IPS-15b (cell line): ENCODE measurements at regions not wholly inside any gene's neighbourhood (a gene's known extent, or its start where the extent isn't known, plus 50 kb on each side); places are given as distances from the start of the nearest gene placed in this dataset.

Experiments used
- H3K27me3 ChIP-seq: one replicate; pipeline ENCODE4 v1.6.1; 2013; ENCODE audit warnings: low read length; ENCODE audit not compliant: control insufficient read depth, insufficient read depth
- H3K36me3 ChIP-seq: one replicate; pipeline ENCODE4 v1.6.1; 2013; ENCODE audit warnings: low read length; ENCODE audit not compliant: control insufficient read depth, insufficient read depth
- H3K4me1 ChIP-seq: one replicate; pipeline ENCODE4 v1.6.1; 2013; ENCODE audit warnings: mild to moderate bottlenecking, low read length; ENCODE audit not compliant: control insufficient read depth, insufficient read depth
- H3K4me3 ChIP-seq: one replicate; pipeline ENCODE4 v1.5.1; 2013; ENCODE audit warnings: low read depth, low read length
- H3K9ac ChIP-seq: one replicate; pipeline ENCODE4 v1.6.1; 2013; ENCODE audit warnings: low read depth, mild to moderate bottlenecking, low read length
- H3K9me3 ChIP-seq: one replicate; pipeline ENCODE4 v1.6.1; 2013; ENCODE audit warnings: mild to moderate bottlenecking, low read length; ENCODE audit not compliant: control insufficient read depth, insufficient read depth

GRCh38 chr10:10318856-10319255 lies 698.8 kb upstream of the CELF2 start:
- Histone ChIP-seq H3K4me3 (no peak overlapping the region), H3K4me1 (no peaks in the 10 kb centered on the region), H3K27me3 (no peaks in the 10 kb centered on the region), H3K36me3 (no peaks in the 10 kb centered on the region), H3K9ac (no peak overlapping the region), H3K9me3 (no peaks in the 10 kb centered on the region)

- Histone ChIP-seq H3K9ac (no peak overlapping the region), H3K27me3 (no peaks in the 10 kb centered on the region), H3K4me3 (no peak overlapping the region), H3K4me1 (no peaks in the 10 kb centered on the region), H3K36me3 (no peaks in the 10 kb centered on the region), H3K9me3 (no peaks in the 10 kb centered on the region)
Observed at GRCh38 chr10:10320956-10321355, 696.7 kb upstream of the CELF2 start.

GRCh38 chr10:10326116-10326515 lies 691.6 kb upstream of the CELF2 start:
- Histone ChIP-seq H3K4me1 (no peaks in the 10 kb centered on the region), H3K9me3 (no peaks in the 10 kb centered on the region), H3K27me3 (no peaks in the 10 kb centered on the region), H3K9ac (no peak overlapping the region), H3K4me3 (no peak overlapping the region), H3K36me3 (no peaks in the 10 kb centered on the region)

- no peaks in the 10 kb centered on the region for H3K36me3 ChIP-seq
- H3K9ac ChIP-seq: no peak overlapping the region
- peaks cover 1% of the 10 kb centered on the region for H3K4me1 ChIP-seq
- H3K27me3 ChIP-seq: no peaks in the 10 kb centered on the region
- no peak overlapping the region for H3K4me3 ChIP-seq
- no peaks in the 10 kb centered on the region for H3K9me3 ChIP-seq
Observed at GRCh38 chr10:10327934-10328333, 689.7 kb upstream of the CELF2 start.

- H3K4me1 ChIP-seq: peaks cover 4% of the 10 kb centered on the region
- H3K9me3 ChIP-seq: no peaks in the 10 kb centered on the region
- H3K9ac ChIP-seq: no peak overlapping the region
- H3K4me3 ChIP-seq: no peak overlapping the region
- H3K36me3 ChIP-seq: no peaks in the 10 kb centered on the region
- no peaks in the 10 kb centered on the region for H3K27me3 ChIP-seq
Observed at GRCh38 chr10:10330418-10330817, 687.3 kb upstream of the CELF2 start.

- no peaks in the 10 kb centered on the region for H3K27me3 ChIP-seq
- no peaks in the 10 kb centered on the region for H3K36me3 ChIP-seq
- no peak overlapping the region for H3K9ac ChIP-seq
- no peaks in the 10 kb centered on the region for H3K9me3 ChIP-seq
- H3K4me1 ChIP-seq: peaks cover 4% of the 10 kb centered on the region
- H3K4me3 ChIP-seq: no peak overlapping the region
Observed at GRCh38 chr10:10332786-10333185, 684.9 kb upstream of the CELF2 start.

- Histone ChIP-seq H3K9me3 (no peaks in the 10 kb centered on the region), H3K9ac (no peak overlapping the region), H3K4me1 (peaks cover 7% of the 10 kb centered on the region), H3K36me3 (no peaks in the 10 kb centered on the region), H3K27me3 (no peaks in the 10 kb centered on the region), H3K4me3 (no peak overlapping the region)
Observed at GRCh38 chr10:10333622-10334021, 684.0 kb upstream of the CELF2 start.

GRCh38 chr10:10338339-10338738 lies 679.3 kb upstream of the CELF2 start:
- Histone ChIP-seq H3K4me3 (no peak overlapping the region), H3K36me3 (no peaks in the 10 kb centered on the region), H3K9me3 (no peaks in the 10 kb centered on the region), H3K27me3 (no peaks in the 10 kb centered on the region), H3K4me1 (peaks cover 3% of the 10 kb centered on the region), H3K9ac (no peak overlapping the region)

- Histone ChIP-seq H3K4me1 (no peaks in the 10 kb centered on the region), H3K27me3 (no peaks in the 10 kb centered on the region), H3K9me3 (no peaks in the 10 kb centered on the region), H3K4me3 (no peak overlapping the region), H3K9ac (no peak overlapping the region), H3K36me3 (no peaks in the 10 kb centered on the region)
Observed at GRCh38 chr10:10346390-10347150, 671.1 kb upstream of the CELF2 start.

- no peaks in the 10 kb centered on the region for H3K36me3 ChIP-seq
- no peak overlapping the region for H3K9ac ChIP-seq
- H3K27me3 ChIP-seq: no peaks in the 10 kb centered on the region
- no peaks in the 10 kb centered on the region for H3K9me3 ChIP-seq
- H3K4me3 ChIP-seq: no peak overlapping the region
- no peaks in the 10 kb centered on the region for H3K4me1 ChIP-seq
Observed at GRCh38 chr10:10350050-10350449, 667.6 kb upstream of the CELF2 start.

- no peak overlapping the region for H3K9ac ChIP-seq
- no peaks in the 10 kb centered on the region for H3K36me3 ChIP-seq
- no peaks in the 10 kb centered on the region for H3K9me3 ChIP-seq
- no peak overlapping the region for H3K4me3 ChIP-seq
- H3K4me1 ChIP-seq: no peaks in the 10 kb centered on the region
- no peaks in the 10 kb centered on the region for H3K27me3 ChIP-seq
Observed at GRCh38 chr10:10351451-10351850, 666.2 kb upstream of the CELF2 start.

- H3K9me3 ChIP-seq: no peaks in the 10 kb centered on the region
- H3K4me1 ChIP-seq: no peaks in the 10 kb centered on the region
- H3K4me3 ChIP-seq: no peak overlapping the region
- no peaks in the 10 kb centered on the region for H3K27me3 ChIP-seq
- H3K9ac ChIP-seq: no peak overlapping the region
- no peaks in the 10 kb centered on the region for H3K36me3 ChIP-seq
Observed at GRCh38 chr10:10353326-10353868, 664.3 kb upstream of the CELF2 start.
